ENCODE measurements at regions not wholly inside any gene's neighbourhood (a gene's known extent, or its start where the extent isn't known, plus 50 kb on each side); places are given as distances from the start of the nearest gene placed in this dataset.

- no peaks in the 10 kb centered on the region for H4K20me1 ChIP-seq (ENCODE audit: insufficient read depth)
- no peaks in the 10 kb centered on the region for H3K36me3 ChIP-seq (ENCODE audit: control insufficient read depth in 1 of 2, insufficient read depth in 2 of 2, low read length in 2 of 2)
- CTCF ChIA-PET = no interaction called here
- no peaks in the 10 kb centered on the region for H3K79me2 ChIP-seq (ENCODE audit: insufficient read depth, low read length)
- ATAC-seq = no peak
- H3K9me2 ChIP-seq (ENCODE audit: insufficient read depth) = no peaks in the 10 kb centered on the region
- TF ChIP-seq ZNF274 (IDR thresholded peaks at IDR 0.05; ENCODE audit: low read depth, low read length) (no peak), POLR2A (IDR thresholded peaks at IDR 0.05; ENCODE audit: borderline replicate concordance, extremely low read depth, insufficient read depth, insufficient read length) (no peak), EZH2phosphoT487 (IDR thresholded peaks at IDR 0.05; ENCODE audit: borderline replicate concordance) (no peak), SIN3A (IDR thresholded peaks at IDR 0.05; ENCODE audit: low read depth) (no peak), ELF1 (IDR thresholded peaks at IDR 0.05; ENCODE audit: borderline replicate concordance, low read depth) (no peak), TCF7L2 (IDR thresholded peaks at IDR 0.05; ENCODE audit: borderline replicate concordance, extremely low read depth, insufficient read depth, insufficient read length) (no peak), SP1 (IDR thresholded peaks at IDR 0.05; ENCODE audit: low read depth) (no peak), ZFX (IDR thresholded peaks at IDR 0.05) (no peak), CBX3 (IDR thresholded peaks at IDR 0.05; ENCODE audit: low read depth) (no peak), EZH2 (IDR thresholded peaks at IDR 0.05) (no peak), YY1 (IDR thresholded peaks at IDR 0.05; ENCODE audit: extremely low read depth, insufficient replicate concordance, low read depth, low read length) (no peak), JUND (IDR thresholded peaks at IDR 0.05) (no peak), CEBPB (IDR thresholded peaks at IDR 0.05; ENCODE audit: low read depth) (no peak), EGR1 (IDR thresholded peaks at IDR 0.05; ENCODE audit: low read depth) (no peak), ATF3 (IDR thresholded peaks at IDR 0.05) (no peak), SRF (IDR thresholded peaks at IDR 0.05; ENCODE audit: low read depth) (no peak)
- TF ChIP-seq, protein P1, sequence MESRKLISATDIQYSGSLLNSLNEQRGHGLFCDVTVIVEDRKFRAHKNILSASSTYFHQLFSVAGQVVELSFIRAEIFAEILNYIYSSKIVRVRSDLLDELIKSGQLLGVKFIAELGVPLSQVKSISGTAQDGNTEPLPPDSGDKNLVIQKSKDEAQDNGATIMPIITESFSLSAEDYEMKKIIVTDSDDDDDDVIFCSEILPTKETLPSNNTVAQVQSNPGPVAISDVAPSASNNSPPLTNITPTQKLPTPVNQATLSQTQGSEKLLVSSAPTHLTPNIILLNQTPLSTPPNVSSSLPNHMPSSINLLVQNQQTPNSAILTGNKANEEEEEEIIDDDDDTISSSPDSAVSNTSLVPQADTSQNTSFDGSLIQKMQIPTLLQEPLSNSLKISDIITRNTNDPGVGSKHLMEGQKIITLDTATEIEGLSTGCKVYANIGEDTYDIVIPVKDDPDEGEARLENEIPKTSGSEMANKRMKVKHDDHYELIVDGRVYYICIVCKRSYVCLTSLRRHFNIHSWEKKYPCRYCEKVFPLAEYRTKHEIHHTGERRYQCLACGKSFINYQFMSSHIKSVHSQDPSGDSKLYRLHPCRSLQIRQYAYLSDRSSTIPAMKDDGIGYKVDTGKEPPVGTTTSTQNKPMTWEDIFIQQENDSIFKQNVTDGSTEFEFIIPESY (IDR thresholded peaks at IDR 0.05; ENCODE audit: extremely low read depth, insufficient replicate concordance, low read length) = no peak
- TF ChIP-seq, protein P2, sequence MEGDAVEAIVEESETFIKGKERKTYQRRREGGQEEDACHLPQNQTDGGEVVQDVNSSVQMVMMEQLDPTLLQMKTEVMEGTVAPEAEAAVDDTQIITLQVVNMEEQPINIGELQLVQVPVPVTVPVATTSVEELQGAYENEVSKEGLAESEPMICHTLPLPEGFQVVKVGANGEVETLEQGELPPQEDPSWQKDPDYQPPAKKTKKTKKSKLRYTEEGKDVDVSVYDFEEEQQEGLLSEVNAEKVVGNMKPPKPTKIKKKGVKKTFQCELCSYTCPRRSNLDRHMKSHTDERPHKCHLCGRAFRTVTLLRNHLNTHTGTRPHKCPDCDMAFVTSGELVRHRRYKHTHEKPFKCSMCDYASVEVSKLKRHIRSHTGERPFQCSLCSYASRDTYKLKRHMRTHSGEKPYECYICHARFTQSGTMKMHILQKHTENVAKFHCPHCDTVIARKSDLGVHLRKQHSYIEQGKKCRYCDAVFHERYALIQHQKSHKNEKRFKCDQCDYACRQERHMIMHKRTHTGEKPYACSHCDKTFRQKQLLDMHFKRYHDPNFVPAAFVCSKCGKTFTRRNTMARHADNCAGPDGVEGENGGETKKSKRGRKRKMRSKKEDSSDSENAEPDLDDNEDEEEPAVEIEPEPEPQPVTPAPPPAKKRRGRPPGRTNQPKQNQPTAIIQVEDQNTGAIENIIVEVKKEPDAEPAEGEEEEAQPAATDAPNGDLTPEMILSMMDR (IDR thresholded peaks at IDR 0.05 in 2 of 3, conservative IDR thresholded peaks at IDR 0.05 in 1 of 3; ENCODE audit: borderline replicate concordance in 1 of 3, insufficient read depth in 1 of 3, low read depth in 2 of 3, low read length in 2 of 3) = no peak
- TF ChIP-seq, protein P3, sequence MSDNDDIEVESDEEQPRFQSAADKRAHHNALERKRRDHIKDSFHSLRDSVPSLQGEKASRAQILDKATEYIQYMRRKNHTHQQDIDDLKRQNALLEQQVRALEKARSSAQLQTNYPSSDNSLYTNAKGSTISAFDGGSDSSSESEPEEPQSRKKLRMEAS (IDR thresholded peaks at IDR 0.05) = no peak
- TF ChIP-seq, protein P4, sequence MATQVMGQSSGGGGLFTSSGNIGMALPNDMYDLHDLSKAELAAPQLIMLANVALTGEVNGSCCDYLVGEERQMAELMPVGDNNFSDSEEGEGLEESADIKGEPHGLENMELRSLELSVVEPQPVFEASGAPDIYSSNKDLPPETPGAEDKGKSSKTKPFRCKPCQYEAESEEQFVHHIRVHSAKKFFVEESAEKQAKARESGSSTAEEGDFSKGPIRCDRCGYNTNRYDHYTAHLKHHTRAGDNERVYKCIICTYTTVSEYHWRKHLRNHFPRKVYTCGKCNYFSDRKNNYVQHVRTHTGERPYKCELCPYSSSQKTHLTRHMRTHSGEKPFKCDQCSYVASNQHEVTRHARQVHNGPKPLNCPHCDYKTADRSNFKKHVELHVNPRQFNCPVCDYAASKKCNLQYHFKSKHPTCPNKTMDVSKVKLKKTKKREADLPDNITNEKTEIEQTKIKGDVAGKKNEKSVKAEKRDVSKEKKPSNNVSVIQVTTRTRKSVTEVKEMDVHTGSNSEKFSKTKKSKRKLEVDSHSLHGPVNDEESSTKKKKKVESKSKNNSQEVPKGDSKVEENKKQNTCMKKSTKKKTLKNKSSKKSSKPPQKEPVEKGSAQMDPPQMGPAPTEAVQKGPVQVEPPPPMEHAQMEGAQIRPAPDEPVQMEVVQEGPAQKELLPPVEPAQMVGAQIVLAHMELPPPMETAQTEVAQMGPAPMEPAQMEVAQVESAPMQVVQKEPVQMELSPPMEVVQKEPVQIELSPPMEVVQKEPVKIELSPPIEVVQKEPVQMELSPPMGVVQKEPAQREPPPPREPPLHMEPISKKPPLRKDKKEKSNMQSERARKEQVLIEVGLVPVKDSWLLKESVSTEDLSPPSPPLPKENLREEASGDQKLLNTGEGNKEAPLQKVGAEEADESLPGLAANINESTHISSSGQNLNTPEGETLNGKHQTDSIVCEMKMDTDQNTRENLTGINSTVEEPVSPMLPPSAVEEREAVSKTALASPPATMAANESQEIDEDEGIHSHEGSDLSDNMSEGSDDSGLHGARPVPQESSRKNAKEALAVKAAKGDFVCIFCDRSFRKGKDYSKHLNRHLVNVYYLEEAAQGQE (IDR thresholded peaks at IDR 0.05; ENCODE audit: low read depth) = no peak
- no peak overlapping the region for H2AFZ ChIP-seq (ENCODE audit: low read depth, low read length, poor library complexity, severe bottlenecking)
- H3K9ac ChIP-seq (ENCODE audit: low read length) = no peak overlapping the region
- H3K9me3 ChIP-seq (ENCODE audit: control insufficient read depth in 1 of 2, insufficient read depth in 1 of 2, low read depth in 1 of 2, low read length in 2 of 2) = no peaks in the 10 kb centered on the region
- no peaks in the 10 kb centered on the region for H3K27me3 ChIP-seq (ENCODE audit: insufficient read depth, low read length)
- RAD21 ChIA-PET (ENCODE audit: low non-redundant PET in 1 of 2, low total read pairs in 2 of 2, uncharacterized antibody in 2 of 2, unreplicated experiment in 2 of 2) = no interaction called here
- DNase-seq (ENCODE audit: low read depth, low spot score) = no peak
- intact Hi-C loops (cut with micrococcal nuclease) = no loop called here
- H3K4me2 ChIP-seq (ENCODE audit: low read length) = no peak overlapping the region
- no peak overlapping the region for H3K27ac ChIP-seq (ENCODE audit: low read depth, low read length)
- no peak overlapping the region for H3K4me3 ChIP-seq (replicated peaks in 1 of 2; ENCODE audit: low read depth in 1 of 2, low read length in 2 of 2)
- H3K4me1 ChIP-seq (ENCODE audit: control insufficient read depth in 1 of 2, insufficient read depth in 2 of 2, low read length in 2 of 2) = no peaks in the 10 kb centered on the region
- BruUV-seq (replicated peaks) = no TSS peak
- POLR2A ChIA-PET = no interaction called here
Observed at GRCh38 chr5:154565123-154565522, 87.1 kb upstream of the HAND1 start.
